ENCODE measurements at regions not wholly inside any gene's neighbourhood (a gene's known extent, or its start where the extent isn't known, plus 50 kb on each side); places are given as distances from the start of the nearest gene placed in this dataset.

GRCh38 chr14:71498212-71498611 is 434.0 kb upstream of the RGS6 start:
- no peak for TF ChIP-seq EZH2 (IDR thresholded peaks at IDR 0.05; ENCODE audit: low read depth)
- TF ChIP-seq, protein P1, sequence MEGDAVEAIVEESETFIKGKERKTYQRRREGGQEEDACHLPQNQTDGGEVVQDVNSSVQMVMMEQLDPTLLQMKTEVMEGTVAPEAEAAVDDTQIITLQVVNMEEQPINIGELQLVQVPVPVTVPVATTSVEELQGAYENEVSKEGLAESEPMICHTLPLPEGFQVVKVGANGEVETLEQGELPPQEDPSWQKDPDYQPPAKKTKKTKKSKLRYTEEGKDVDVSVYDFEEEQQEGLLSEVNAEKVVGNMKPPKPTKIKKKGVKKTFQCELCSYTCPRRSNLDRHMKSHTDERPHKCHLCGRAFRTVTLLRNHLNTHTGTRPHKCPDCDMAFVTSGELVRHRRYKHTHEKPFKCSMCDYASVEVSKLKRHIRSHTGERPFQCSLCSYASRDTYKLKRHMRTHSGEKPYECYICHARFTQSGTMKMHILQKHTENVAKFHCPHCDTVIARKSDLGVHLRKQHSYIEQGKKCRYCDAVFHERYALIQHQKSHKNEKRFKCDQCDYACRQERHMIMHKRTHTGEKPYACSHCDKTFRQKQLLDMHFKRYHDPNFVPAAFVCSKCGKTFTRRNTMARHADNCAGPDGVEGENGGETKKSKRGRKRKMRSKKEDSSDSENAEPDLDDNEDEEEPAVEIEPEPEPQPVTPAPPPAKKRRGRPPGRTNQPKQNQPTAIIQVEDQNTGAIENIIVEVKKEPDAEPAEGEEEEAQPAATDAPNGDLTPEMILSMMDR (conservative IDR thresholded peaks at IDR 0.05): no peak

Data from PC-9 (cell line).